ENCODE measurements at regions not wholly inside any gene's neighbourhood (a gene's known extent, or its start where the extent isn't known, plus 50 kb on each side); places are given as distances from the start of the nearest gene placed in this dataset.

- TF ChIP-seq, protein P1, sequence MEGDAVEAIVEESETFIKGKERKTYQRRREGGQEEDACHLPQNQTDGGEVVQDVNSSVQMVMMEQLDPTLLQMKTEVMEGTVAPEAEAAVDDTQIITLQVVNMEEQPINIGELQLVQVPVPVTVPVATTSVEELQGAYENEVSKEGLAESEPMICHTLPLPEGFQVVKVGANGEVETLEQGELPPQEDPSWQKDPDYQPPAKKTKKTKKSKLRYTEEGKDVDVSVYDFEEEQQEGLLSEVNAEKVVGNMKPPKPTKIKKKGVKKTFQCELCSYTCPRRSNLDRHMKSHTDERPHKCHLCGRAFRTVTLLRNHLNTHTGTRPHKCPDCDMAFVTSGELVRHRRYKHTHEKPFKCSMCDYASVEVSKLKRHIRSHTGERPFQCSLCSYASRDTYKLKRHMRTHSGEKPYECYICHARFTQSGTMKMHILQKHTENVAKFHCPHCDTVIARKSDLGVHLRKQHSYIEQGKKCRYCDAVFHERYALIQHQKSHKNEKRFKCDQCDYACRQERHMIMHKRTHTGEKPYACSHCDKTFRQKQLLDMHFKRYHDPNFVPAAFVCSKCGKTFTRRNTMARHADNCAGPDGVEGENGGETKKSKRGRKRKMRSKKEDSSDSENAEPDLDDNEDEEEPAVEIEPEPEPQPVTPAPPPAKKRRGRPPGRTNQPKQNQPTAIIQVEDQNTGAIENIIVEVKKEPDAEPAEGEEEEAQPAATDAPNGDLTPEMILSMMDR (conservative IDR thresholded peaks at IDR 0.05; ENCODE audit: low read depth in 2 of 2): no peak
- TF ChIP-seq POLR2AphosphoS5 (IDR thresholded peaks at IDR 0.05; ENCODE audit: low read depth) (no peak), EZH2phosphoT487 (IDR thresholded peaks at IDR 0.05; ENCODE audit: unreplicated experiment) (no peak), ZNF114 (CRISPR knock-in tag; IDR thresholded peaks at IDR 0.05) (no peak), CREB1 (CRISPR knock-in tag; IDR thresholded peaks at IDR 0.05; ENCODE audit: low read depth) (no peak)
- TF ChIP-seq, protein P2, sequence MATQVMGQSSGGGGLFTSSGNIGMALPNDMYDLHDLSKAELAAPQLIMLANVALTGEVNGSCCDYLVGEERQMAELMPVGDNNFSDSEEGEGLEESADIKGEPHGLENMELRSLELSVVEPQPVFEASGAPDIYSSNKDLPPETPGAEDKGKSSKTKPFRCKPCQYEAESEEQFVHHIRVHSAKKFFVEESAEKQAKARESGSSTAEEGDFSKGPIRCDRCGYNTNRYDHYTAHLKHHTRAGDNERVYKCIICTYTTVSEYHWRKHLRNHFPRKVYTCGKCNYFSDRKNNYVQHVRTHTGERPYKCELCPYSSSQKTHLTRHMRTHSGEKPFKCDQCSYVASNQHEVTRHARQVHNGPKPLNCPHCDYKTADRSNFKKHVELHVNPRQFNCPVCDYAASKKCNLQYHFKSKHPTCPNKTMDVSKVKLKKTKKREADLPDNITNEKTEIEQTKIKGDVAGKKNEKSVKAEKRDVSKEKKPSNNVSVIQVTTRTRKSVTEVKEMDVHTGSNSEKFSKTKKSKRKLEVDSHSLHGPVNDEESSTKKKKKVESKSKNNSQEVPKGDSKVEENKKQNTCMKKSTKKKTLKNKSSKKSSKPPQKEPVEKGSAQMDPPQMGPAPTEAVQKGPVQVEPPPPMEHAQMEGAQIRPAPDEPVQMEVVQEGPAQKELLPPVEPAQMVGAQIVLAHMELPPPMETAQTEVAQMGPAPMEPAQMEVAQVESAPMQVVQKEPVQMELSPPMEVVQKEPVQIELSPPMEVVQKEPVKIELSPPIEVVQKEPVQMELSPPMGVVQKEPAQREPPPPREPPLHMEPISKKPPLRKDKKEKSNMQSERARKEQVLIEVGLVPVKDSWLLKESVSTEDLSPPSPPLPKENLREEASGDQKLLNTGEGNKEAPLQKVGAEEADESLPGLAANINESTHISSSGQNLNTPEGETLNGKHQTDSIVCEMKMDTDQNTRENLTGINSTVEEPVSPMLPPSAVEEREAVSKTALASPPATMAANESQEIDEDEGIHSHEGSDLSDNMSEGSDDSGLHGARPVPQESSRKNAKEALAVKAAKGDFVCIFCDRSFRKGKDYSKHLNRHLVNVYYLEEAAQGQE (IDR thresholded peaks at IDR 0.05; ENCODE audit: unreplicated experiment): no peak
These were observed 137.2 kb upstream of the HES1 start for GRCh38 chr3:193998628-193999195.
